GM18508 (cell line): ENCODE measurements at regions not wholly inside any gene's neighbourhood (a gene's known extent, or its start where the extent isn't known, plus 50 kb on each side); places are given as distances from the start of the nearest gene placed in this dataset.

Source experiments
- ATAC-seq: cut with Tn5 transposase; IDR thresholded peaks from one replicate; pipeline ENCODE4 v1.9.1; 2021; ENCODE audit warnings: moderate number of reproducible peaks; ENCODE audit not compliant: insufficient read depth, unreplicated experiment

- no peak for ATAC-seq
Measured at GRCh38 chr5:156256642-156257041, 70.3 kb upstream of the SGCD start.

GRCh38 chr5:156258934-156259333 lies 68.0 kb upstream of the SGCD start:
- ATAC-seq: no peak

GRCh38 chr5:156259618-156260017 lies 67.3 kb upstream of the SGCD start:
- ATAC-seq: no peak

- no peak for ATAC-seq
Measured at GRCh38 chr5:156261275-156261939, 65.6 kb upstream of the SGCD start.

GRCh38 chr5:156271569-156271968 lies 55.4 kb upstream of the SGCD start:
- ATAC-seq: no peak

GRCh38 chr5:156272139-156272538 lies 54.8 kb upstream of the SGCD start:
- no peak for ATAC-seq

- no peak for ATAC-seq
Measured at GRCh38 chr5:156273325-156273724, 53.6 kb upstream of the SGCD start.

GRCh38 chr5:156274453-156274852 lies 52.5 kb upstream of the SGCD start:
- no peak for ATAC-seq
